Epithelial cell of proximal tubule (primary cell): ENCODE measurements at regions not wholly inside any gene's neighbourhood (a gene's known extent, or its start where the extent isn't known, plus 50 kb on each side); places are given as distances from the start of the nearest gene placed in this dataset.

Experiments
- DNase-seq: peaks from one replicate; pipeline ENCODE4 v3.0.0-alpha.2; 2011; ENCODE audit warnings: low read depth
- H3K4me3 ChIP-seq: 2 replicates; pipeline ENCODE4 v1.5.1; 2011; ENCODE audit warnings: low read depth, mild to moderate bottlenecking, low read length
- TF ChIP-seq, protein P1 (sequence below): conservative IDR thresholded peaks from 2 replicates; pipeline ENCODE4 v1.5.1; 2012; ENCODE audit warnings: low read depth, mild to moderate bottlenecking, low read length

GRCh38 chr13:24076109-24076508 lies 84.4 kb upstream of the SPATA13 start:
- peak overlapping the region; percentile 22 for H3K4me3 ChIP-seq
- DNase-seq, result peak; percentile 54
- TF ChIP-seq, protein P1, sequence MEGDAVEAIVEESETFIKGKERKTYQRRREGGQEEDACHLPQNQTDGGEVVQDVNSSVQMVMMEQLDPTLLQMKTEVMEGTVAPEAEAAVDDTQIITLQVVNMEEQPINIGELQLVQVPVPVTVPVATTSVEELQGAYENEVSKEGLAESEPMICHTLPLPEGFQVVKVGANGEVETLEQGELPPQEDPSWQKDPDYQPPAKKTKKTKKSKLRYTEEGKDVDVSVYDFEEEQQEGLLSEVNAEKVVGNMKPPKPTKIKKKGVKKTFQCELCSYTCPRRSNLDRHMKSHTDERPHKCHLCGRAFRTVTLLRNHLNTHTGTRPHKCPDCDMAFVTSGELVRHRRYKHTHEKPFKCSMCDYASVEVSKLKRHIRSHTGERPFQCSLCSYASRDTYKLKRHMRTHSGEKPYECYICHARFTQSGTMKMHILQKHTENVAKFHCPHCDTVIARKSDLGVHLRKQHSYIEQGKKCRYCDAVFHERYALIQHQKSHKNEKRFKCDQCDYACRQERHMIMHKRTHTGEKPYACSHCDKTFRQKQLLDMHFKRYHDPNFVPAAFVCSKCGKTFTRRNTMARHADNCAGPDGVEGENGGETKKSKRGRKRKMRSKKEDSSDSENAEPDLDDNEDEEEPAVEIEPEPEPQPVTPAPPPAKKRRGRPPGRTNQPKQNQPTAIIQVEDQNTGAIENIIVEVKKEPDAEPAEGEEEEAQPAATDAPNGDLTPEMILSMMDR, result no peak

GRCh38 chr13:24076636-24077035 lies 83.9 kb upstream of the SPATA13 start:
- TF ChIP-seq, protein P1, result no peak
- DNase-seq, result no peak

GRCh38 chr13:24080134-24080533 lies 80.4 kb upstream of the SPATA13 start:
- TF ChIP-seq, protein P1, result no peak
- H3K4me3 ChIP-seq, result no peak overlapping the region
- DNase-seq, result no peak

More at GRCh38 chr13:24076636-24077035, 83.9 kb upstream of the SPATA13 start:
- peak overlapping the region; percentile 22 for H3K4me3 ChIP-seq

DNA sequence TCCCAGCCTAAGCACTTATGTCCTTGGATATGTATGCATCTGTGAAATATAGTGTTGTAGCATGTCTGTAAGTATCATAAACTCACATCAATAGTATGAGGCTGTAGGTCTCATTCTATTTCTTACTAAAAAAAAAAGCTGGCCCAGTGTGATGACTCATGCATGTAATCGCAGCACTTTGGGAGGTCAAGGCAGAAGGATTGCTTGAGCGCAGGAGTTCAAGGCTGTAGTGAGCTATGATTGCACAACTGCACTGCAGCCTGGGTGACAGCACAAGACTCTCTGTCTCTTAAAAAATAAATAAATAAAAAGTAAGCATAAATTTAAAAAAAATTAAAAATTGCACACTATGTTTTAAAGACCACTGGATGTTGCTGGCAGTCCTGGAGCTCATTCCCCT lies 79.1 kb upstream of the SPATA13 start:
- DNase-seq, result no peak
- TF ChIP-seq, protein P1, result no peak
- no peak overlapping the region for H3K4me3 ChIP-seq

- TF ChIP-seq, protein P1, result no peak
- DNase-seq, result no peak
These were observed 77.4 kb upstream of the SPATA13 start for GRCh38 chr13:24083141-24083540.

DNA sequence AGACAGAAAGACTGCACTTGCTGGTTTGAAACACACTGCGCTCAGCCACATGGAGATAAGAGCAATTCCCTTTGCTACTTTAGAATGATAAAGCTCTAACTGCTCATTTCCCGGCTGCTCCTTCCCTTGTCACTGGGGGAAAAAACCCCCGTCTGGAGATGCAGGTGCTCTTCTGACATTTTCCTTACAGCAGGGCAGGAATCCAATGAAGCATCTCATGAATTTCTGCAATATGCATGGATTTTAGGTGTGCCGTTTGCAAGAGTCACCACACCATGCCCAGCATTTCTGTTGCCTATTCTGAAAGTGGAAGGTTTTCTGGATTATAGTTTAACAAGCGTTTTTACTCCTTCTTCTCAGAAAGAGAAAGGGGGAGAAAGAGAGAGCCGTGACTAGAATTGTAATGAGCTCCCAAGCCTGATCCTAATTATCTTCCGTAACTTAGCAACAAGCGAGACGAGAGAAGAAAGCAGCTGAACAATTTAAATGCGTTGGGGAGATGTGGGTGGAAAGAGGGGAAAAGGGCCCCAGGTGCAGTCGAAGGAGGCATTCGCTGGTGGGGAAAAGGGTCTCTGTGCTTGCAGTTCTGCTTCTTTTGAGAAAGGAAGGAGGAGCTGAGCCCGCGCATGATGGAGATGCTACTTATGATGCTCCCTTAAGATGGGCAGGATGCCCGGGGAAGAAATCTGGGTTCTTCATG lies 76.6 kb upstream of the SPATA13 start:
- no peak for DNase-seq
- TF ChIP-seq, protein P1, result no peak
- no peak overlapping the region for H3K4me3 ChIP-seq

More at GRCh38 chr13:24083141-24083540, 77.4 kb upstream of the SPATA13 start:
- no peak overlapping the region for H3K4me3 ChIP-seq

DNA sequence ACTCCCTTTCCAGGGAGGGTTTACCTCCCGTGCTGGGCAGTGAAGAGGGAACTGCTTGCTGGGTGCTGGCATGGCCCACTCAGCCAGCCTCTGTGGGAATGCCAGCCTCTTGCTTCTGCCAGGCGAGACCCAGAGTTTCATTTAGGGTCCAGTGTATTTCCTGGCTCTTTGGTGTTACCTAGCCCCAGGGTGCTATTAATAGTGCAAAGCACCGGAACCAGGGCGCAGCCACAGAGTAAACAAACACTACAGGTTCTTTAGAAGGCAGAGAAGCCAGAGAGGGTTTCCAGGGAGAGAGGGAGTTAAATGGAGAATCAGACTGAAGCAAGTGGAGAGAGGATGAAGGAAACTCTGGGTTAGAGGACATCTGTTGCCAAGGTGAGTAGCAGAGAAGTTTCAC lies 74.9 kb upstream of the SPATA13 start:
- H3K4me3 ChIP-seq, result no peak overlapping the region
- TF ChIP-seq, protein P1, result no peak
- no peak for DNase-seq
